Mesendoderm (in vitro differentiated cells): ENCODE measurements at regions not wholly inside any gene's neighbourhood (a gene's known extent, or its start where the extent isn't known, plus 50 kb on each side); places are given as distances from the start of the nearest gene placed in this dataset.
A peak's percentile ranks its signal among the peaks of the same experiment; 100 is the strongest.

Experiments used
- DNase-seq: peaks from one replicate; pipeline ENCODE4 v3.0.0; 2013
- H2AK5ac ChIP-seq: 2 replicates; pipeline ENCODE4 v1.6.1; 2013; ENCODE audit warnings: low read length, inconsistent platforms
- H2BK120ac ChIP-seq: 2 replicates; pipeline ENCODE4 v1.6.1; 2013; ENCODE audit warnings: low read depth, mild to moderate bottlenecking, low read length, moderate library complexity, mixed read lengths
- H2BK15ac ChIP-seq: replicated peaks from 2 replicates; pipeline ENCODE4 v1.6.1; 2013; ENCODE audit warnings: low read depth, mild to moderate bottlenecking, moderate library complexity
- H2BK5ac ChIP-seq: 2 replicates; pipeline ENCODE4 v1.6.1; 2013; ENCODE audit warnings: low read length, inconsistent platforms
- H3K18ac ChIP-seq: 2 replicates; pipeline ENCODE4 v1.6.1; 2013; ENCODE audit warnings: mild to moderate bottlenecking, low read length, mixed read lengths
- H3K23ac ChIP-seq: one replicate; pipeline ENCODE4 v1.6.1; 2013; ENCODE audit warnings: low read length
- H3K27ac ChIP-seq: 2 replicates; pipeline ENCODE4 v1.5.1; 2013; ENCODE audit warnings: low read depth, mild to moderate bottlenecking, inconsistent platforms, low read length, moderate library complexity
- H3K27me3 ChIP-seq: 2 replicates; pipeline ENCODE4 v1.6.1; 2013; ENCODE audit warnings: low read length, control low read depth, mild to moderate bottlenecking, inconsistent platforms; ENCODE audit not compliant: insufficient read depth, poor library complexity
- H3K36me3 ChIP-seq: 2 replicates; pipeline ENCODE4 v1.6.1; 2013; ENCODE audit warnings: low read length, inconsistent platforms; ENCODE audit not compliant: control insufficient read depth, insufficient read depth
- H3K4ac ChIP-seq: one replicate; pipeline ENCODE4 v1.6.1; 2013; ENCODE audit warnings: low read depth, mild to moderate bottlenecking, low read length, moderate library complexity
- H3K4me1 ChIP-seq: 2 replicates; pipeline ENCODE4 v1.6.1; 2013; ENCODE audit warnings: low read depth, low read length, inconsistent platforms; ENCODE audit not compliant: control insufficient read depth
- H3K4me2 ChIP-seq: 2 replicates; pipeline ENCODE4 v1.6.1; 2013; ENCODE audit warnings: low read length
- H3K4me3 ChIP-seq: 2 replicates; pipeline ENCODE4 v1.5.1; 2013; ENCODE audit warnings: mild to moderate bottlenecking, low read length
- H3K56ac ChIP-seq: one replicate; pipeline ENCODE4 v1.6.1; 2013; ENCODE audit warnings: low read length
- H3K79me1 ChIP-seq: 2 replicates; pipeline ENCODE4 v1.6.1; 2013; ENCODE audit warnings: low read length, inconsistent platforms
- H3K79me2 ChIP-seq: 2 replicates; pipeline ENCODE4 v1.6.1; 2013; ENCODE audit warnings: mild to moderate bottlenecking, low read length; ENCODE audit not compliant: control insufficient read depth, insufficient read depth
- H3K9ac ChIP-seq: 2 replicates; pipeline ENCODE4 v1.6.1; 2013; ENCODE audit warnings: low read length, inconsistent platforms
- H4K5ac ChIP-seq: one replicate; pipeline ENCODE4 v1.6.1; 2013; ENCODE audit warnings: low read length
- H4K8ac ChIP-seq: one replicate; pipeline ENCODE4 v1.6.1; 2013; ENCODE audit warnings: low read depth, mild to moderate bottlenecking, control low read depth, low read length, moderate library complexity
- WGBS: extraction: QIAGEN DNeasy Blood & Tissue Kit; methylation state at CpG from one replicate; pipeline ENCODE4 v1.1.7; 2013; ENCODE audit warnings: low lambda C conversion rate, missing lambda C conversion rate; ENCODE audit not compliant: insufficient coverage; ENCODE audit errors: extremely low coverage; 5-methylcytosine and 5-hydroxymethylcytosine counted together

DNA sequence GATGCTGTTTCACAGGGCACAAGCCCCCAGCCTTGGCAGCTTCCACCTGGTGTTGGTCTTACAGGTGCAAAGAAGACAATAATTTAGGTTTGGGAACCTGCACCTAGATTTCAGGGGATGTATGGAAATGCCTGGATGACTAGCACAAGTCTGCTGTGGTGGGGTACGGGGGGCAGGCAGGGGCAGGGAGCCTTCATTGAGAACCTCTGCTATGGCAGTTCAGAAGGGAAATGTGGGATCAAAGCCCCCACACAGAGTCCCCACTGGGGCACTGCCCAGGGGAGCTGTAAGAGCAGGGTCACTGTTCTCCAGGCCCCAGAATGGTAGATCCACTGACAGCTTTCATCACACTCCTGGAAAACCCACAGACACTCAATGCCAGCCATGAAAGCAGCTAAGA lies 686.5 kb downstream of the FAM181B start:
- Histone ChIP-seq H3K79me2 (no peaks in the 10 kb centered on the region), H4K8ac (no peak overlapping the region), H3K4me1 (no peaks in the 10 kb centered on the region), H3K27me3 (no peaks in the 10 kb centered on the region), H3K36me3 (no peaks in the 10 kb centered on the region), H3K4me2 (no peak overlapping the region), H3K23ac (no peak overlapping the region), H2BK15ac (no peak overlapping the region), H2BK120ac (no peak overlapping the region), H3K56ac (no peak overlapping the region), H2BK5ac (no peak overlapping the region), H3K9ac (no peak overlapping the region), H4K5ac (no peak overlapping the region), H3K4ac (no peak overlapping the region), H3K27ac (no peak overlapping the region), H3K4me3 (no peak overlapping the region), H2AK5ac (no peak overlapping the region), H3K79me1 (no peaks in the 10 kb centered on the region), H3K18ac (no peak overlapping the region)
- no CpG with 5 or more reads among the region's 1 CpG for WGBS
- no peak for DNase-seq

DNA sequence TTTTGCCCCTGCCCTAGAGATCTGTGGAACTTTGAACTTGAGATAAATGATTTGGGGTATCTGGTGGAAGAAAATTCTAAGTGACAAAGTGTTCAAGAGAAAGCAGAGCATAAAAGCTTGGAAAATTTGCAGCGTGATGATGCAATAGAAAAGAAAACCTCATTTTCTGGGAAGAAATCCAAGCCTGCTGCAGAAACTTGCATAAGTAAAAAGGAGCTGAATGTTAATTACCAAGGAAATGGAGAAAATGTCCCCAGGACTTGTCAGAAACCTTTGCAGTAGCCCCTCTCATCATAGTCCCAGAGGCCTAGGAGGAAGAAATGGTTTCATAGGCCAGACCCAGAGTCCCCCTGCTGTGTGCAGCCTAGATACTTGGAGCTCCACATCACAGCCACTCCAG lies 686.9 kb downstream of the FAM181B start:
- no peak overlapping the region for H3K4me2 ChIP-seq
- H3K79me2 ChIP-seq = no peaks in the 10 kb centered on the region
- H2BK15ac ChIP-seq = no peak overlapping the region
- no peak overlapping the region for H3K23ac ChIP-seq
- no peaks in the 10 kb centered on the region for H3K27me3 ChIP-seq
- no peaks in the 10 kb centered on the region for H3K36me3 ChIP-seq
- no peak overlapping the region for H2AK5ac ChIP-seq
- no peak overlapping the region for H3K4ac ChIP-seq
- no peak overlapping the region for H3K4me3 ChIP-seq
- no peaks in the 10 kb centered on the region for H3K4me1 ChIP-seq
- no peak overlapping the region for H4K5ac ChIP-seq
- H2BK120ac ChIP-seq = no peak overlapping the region
- H3K56ac ChIP-seq = no peak overlapping the region
- no peak overlapping the region for H3K18ac ChIP-seq
- WGBS = no CpG with 5 or more reads among the region's 1 CpG
- H3K79me1 ChIP-seq = no peaks in the 10 kb centered on the region
- H3K27ac ChIP-seq = no peak overlapping the region
- DNase-seq = no peak
- no peak overlapping the region for H4K8ac ChIP-seq
- no peak overlapping the region for H3K9ac ChIP-seq
- H2BK5ac ChIP-seq = no peak overlapping the region

DNA sequence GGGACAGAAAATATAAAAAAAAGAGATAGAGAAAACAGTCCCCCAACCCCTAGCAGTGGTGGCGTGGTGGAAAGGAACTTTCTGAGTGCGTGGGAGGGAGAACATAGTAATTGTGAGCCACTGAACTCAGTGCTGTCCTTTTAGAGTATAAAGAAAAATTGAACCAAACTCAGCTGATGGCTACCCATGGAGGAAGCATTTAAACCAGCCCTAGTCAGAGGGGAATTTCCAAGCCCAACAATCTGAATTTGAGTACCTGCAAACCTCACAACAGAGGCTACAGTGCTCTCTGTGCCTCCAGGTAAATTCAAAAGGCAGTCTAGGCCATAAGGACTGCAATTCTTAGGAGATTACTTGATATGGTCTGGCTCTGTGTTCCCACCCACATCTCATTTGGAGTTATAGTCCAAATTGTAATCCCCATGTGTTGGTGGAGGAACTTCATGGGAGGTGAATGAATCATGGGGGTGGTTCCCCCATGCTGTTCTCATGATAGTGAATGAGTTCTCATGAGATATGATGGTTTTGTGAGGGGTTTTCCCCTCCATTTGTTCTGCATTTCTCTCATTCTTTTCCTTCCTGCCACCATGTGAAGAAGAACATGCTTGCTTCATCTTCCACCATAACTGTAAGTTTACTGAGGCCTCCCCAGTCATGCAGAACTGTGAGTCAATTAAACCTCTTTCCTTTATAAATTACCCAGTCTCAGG lies 687.8 kb downstream of the FAM181B start:
- no peak overlapping the region for H3K56ac ChIP-seq
- H3K4ac ChIP-seq = no peak overlapping the region
- H3K23ac ChIP-seq = no peak overlapping the region
- H3K27ac ChIP-seq = no peak overlapping the region
- no peak overlapping the region for H3K4me3 ChIP-seq
- no peak overlapping the region for H2BK15ac ChIP-seq
- H2BK5ac ChIP-seq = no peak overlapping the region
- no peaks in the 10 kb centered on the region for H3K36me3 ChIP-seq
- no peak overlapping the region for H2AK5ac ChIP-seq
- no peak overlapping the region for H2BK120ac ChIP-seq
- no peaks in the 10 kb centered on the region for H3K4me1 ChIP-seq
- WGBS = no CpG with 5 or more reads among the region's 2 CpGs
- no peak overlapping the region for H4K8ac ChIP-seq
- peak overlapping the region; percentile 28 for H3K18ac ChIP-seq
- no peaks in the 10 kb centered on the region for H3K79me1 ChIP-seq
- H3K79me2 ChIP-seq = no peaks in the 10 kb centered on the region
- no peak overlapping the region for H4K5ac ChIP-seq
- no peak overlapping the region for H3K9ac ChIP-seq
- H3K4me2 ChIP-seq = no peak overlapping the region
- no peaks in the 10 kb centered on the region for H3K27me3 ChIP-seq
- no peak for DNase-seq

DNA sequence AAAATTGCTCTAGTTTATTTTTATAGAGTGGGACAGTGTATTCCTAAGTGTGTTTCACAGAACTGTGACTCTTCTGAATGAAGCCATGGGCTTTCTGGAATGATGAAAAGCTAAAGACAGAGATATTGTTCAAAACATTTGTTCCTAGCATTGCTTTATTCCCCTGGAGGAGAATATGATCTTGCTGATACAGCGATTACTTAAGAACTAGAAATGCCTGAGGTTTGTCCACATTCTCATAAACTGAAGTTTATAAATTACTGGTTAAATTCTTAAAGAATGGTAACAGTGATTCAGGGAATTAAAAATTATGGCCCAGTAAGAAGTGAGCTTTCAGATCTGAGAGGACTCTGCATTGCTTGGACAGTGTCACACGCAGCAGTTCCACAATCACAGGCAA lies 690.3 kb downstream of the FAM181B start:
- H3K18ac ChIP-seq = no peak overlapping the region
- no peak overlapping the region for H3K9ac ChIP-seq
- H2BK120ac ChIP-seq = no peak overlapping the region
- H2AK5ac ChIP-seq = no peak overlapping the region
- no peaks in the 10 kb centered on the region for H3K27me3 ChIP-seq
- no peak overlapping the region for H3K23ac ChIP-seq
- H2BK5ac ChIP-seq = no peak overlapping the region
- H3K56ac ChIP-seq = no peak overlapping the region
- H4K8ac ChIP-seq = no peak overlapping the region
- no peak overlapping the region for H3K4ac ChIP-seq
- no peak overlapping the region for H2BK15ac ChIP-seq
- no peaks in the 10 kb centered on the region for H3K79me2 ChIP-seq
- H3K27ac ChIP-seq = no peak overlapping the region
- no peaks in the 10 kb centered on the region for H3K36me3 ChIP-seq
- H3K4me1 ChIP-seq = no peaks in the 10 kb centered on the region
- no peak overlapping the region for H4K5ac ChIP-seq
- H3K4me3 ChIP-seq = no peak overlapping the region
- no CpG with 5 or more reads among the region's 2 CpGs for WGBS
- no peaks in the 10 kb centered on the region for H3K79me1 ChIP-seq
- no peak overlapping the region for H3K4me2 ChIP-seq
- no peak for DNase-seq

- no peak for DNase-seq
- H3K4ac ChIP-seq = no peak overlapping the region
- H3K4me3 ChIP-seq = no peak overlapping the region
- no peaks in the 10 kb centered on the region for H3K79me1 ChIP-seq
- H2AK5ac ChIP-seq = no peak overlapping the region
- no peak overlapping the region for H3K18ac ChIP-seq
- WGBS = no CpG with 5 or more reads among the region's 6 CpGs
- no peaks in the 10 kb centered on the region for H3K79me2 ChIP-seq
- no peak overlapping the region for H3K56ac ChIP-seq
- H3K4me1 ChIP-seq = no peaks in the 10 kb centered on the region
- no peak overlapping the region for H3K9ac ChIP-seq
- H2BK15ac ChIP-seq = no peak overlapping the region
- H2BK5ac ChIP-seq = no peak overlapping the region
- H4K8ac ChIP-seq = no peak overlapping the region
- H3K4me2 ChIP-seq = no peak overlapping the region
- H4K5ac ChIP-seq = no peak overlapping the region
- no peak overlapping the region for H3K27ac ChIP-seq
- H3K23ac ChIP-seq = no peak overlapping the region
- H3K27me3 ChIP-seq = no peaks in the 10 kb centered on the region
- no peak overlapping the region for H2BK120ac ChIP-seq
- no peaks in the 10 kb centered on the region for H3K36me3 ChIP-seq
Observed at GRCh38 chr11:82041764-82042163, 691.9 kb downstream of the FAM181B start.

- H2BK120ac ChIP-seq = no peak overlapping the region
- H3K4me1 ChIP-seq = no peaks in the 10 kb centered on the region
- peak; percentile 35 for DNase-seq
- H3K27ac ChIP-seq = no peak overlapping the region
- H2BK15ac ChIP-seq = peak overlapping the region; percentile 78
- H2AK5ac ChIP-seq = no peak overlapping the region
- no peaks in the 10 kb centered on the region for H3K79me1 ChIP-seq
- H3K36me3 ChIP-seq = no peaks in the 10 kb centered on the region
- H3K4me2 ChIP-seq = no peak overlapping the region
- no peak overlapping the region for H4K5ac ChIP-seq
- no peaks in the 10 kb centered on the region for H3K79me2 ChIP-seq
- H4K8ac ChIP-seq = no peak overlapping the region
- H3K23ac ChIP-seq = no peak overlapping the region
- no peak overlapping the region for H3K4me3 ChIP-seq
- no peak overlapping the region for H3K18ac ChIP-seq
- no CpG with 5 or more reads among the region's 2 CpGs for WGBS
- no peak overlapping the region for H3K56ac ChIP-seq
- no peaks in the 10 kb centered on the region for H3K27me3 ChIP-seq
- no peak overlapping the region for H3K9ac ChIP-seq
- H2BK5ac ChIP-seq = no peak overlapping the region
- no peak overlapping the region for H3K4ac ChIP-seq
Observed at GRCh38 chr11:82038154-82038553, 695.5 kb downstream of the FAM181B start.
